Choroid plexus epithelial cell (primary cell): ENCODE measurements at regions not wholly inside any gene's neighbourhood (a gene's known extent, or its start where the extent isn't known, plus 50 kb on each side); places are given as distances from the start of the nearest gene placed in this dataset.

Source experiments
- DNase-seq: peaks from one replicate; pipeline ENCODE4 v3.0.0-alpha.2; 2010; ENCODE audit warnings: low read depth
- H3K4me3 ChIP-seq: 2 replicates; pipeline ENCODE4 v1.5.1; 2011; ENCODE audit warnings: low read depth, mild to moderate bottlenecking, control low read depth, low read length, moderate library complexity
- CTCF ChIP-seq: conservative IDR thresholded peaks from 2 replicates; pipeline ENCODE4 v1.5.1; 2011; ENCODE audit warnings: low read depth, mild to moderate bottlenecking, control low read depth, inconsistent platforms, low read length, moderate library complexity

- no peak for TF ChIP-seq CTCF
- DNase-seq, result no peak
- H3K4me3 ChIP-seq, result no peak overlapping the region
Measured at GRCh38 chr12:113766131-113766878, 199.8 kb downstream of the RBM19 start.

GRCh38 chr12:113764661-113765060 lies 201.5 kb downstream of the RBM19 start:
- H3K4me3 ChIP-seq, result no peak overlapping the region
- no peak for DNase-seq
- no peak for TF ChIP-seq CTCF

- DNase-seq, result no peak
- no peak overlapping the region for H3K4me3 ChIP-seq
- TF ChIP-seq CTCF, result no peak
Measured at GRCh38 chr12:113762882-113763816, 203.0 kb downstream of the RBM19 start.

- TF ChIP-seq CTCF, result no peak
- DNase-seq, result no peak
Measured at GRCh38 chr12:113762155-113762881, 203.8 kb downstream of the RBM19 start.

GRCh38 chr12:113759135-113759534 lies 207.0 kb downstream of the RBM19 start:
- no peak for DNase-seq
- no peak overlapping the region for H3K4me3 ChIP-seq
- TF ChIP-seq CTCF, result no peak

More at GRCh38 chr12:113762155-113762881, 203.8 kb downstream of the RBM19 start:
- no peak overlapping the region for H3K4me3 ChIP-seq

- no peak for DNase-seq
- H3K4me3 ChIP-seq, result no peak overlapping the region
- no peak for TF ChIP-seq CTCF
Measured at GRCh38 chr12:113758165-113758924, 207.8 kb downstream of the RBM19 start.
